ENCODE measurements at regions not wholly inside any gene's neighbourhood (a gene's known extent, or its start where the extent isn't known, plus 50 kb on each side); places are given as distances from the start of the nearest gene placed in this dataset.
"Not testable (repeated sequence)": the region's sequence is repeated elsewhere in the genome, so short reads cannot be mapped to it uniquely, and the experiment has no call there.

GRCh38 chr5:179451114-179451827 is 99.1 kb upstream of the RUFY1 start:
- Histone ChIP-seq H3K4me3 (no peak overlapping the region), H3K27ac (no peak overlapping the region), H3K9me3 (no peaks in the 10 kb centered on the region), H3K4me1 (no peaks in the 10 kb centered on the region), H3K36me3 (ENCODE audit: low read depth, missing control alignments) (no peaks in the 10 kb centered on the region), H3K27me3 (no peaks in the 10 kb centered on the region)
- DNase-seq = no peak
- TF ChIP-seq CTCF (IDR thresholded peaks at IDR 0.05) = no peak
- no peak for TF ChIP-seq POLR2A (IDR thresholded peaks at IDR 0.05)
- 87 to 91% methylated on average over 6 to 15 of the region's 15 CpGs for WGBS, 2 donors
- intact Hi-C loops (cut with DNase I; ENCODE audit: low total_unique reads) = no loop called here

- 86 to 92% methylated on average over 4 of the region's 4 CpGs for WGBS, 2 donors
- H3K36me3 ChIP-seq (ENCODE audit: low read depth, missing control alignments); H3K27me3 ChIP-seq; H3K4me3 ChIP-seq; H3K27ac ChIP-seq; H3K4me1 ChIP-seq; DNase-seq; H3K9me3 ChIP-seq; intact Hi-C loops (cut with DNase I; ENCODE audit: low total_unique reads): not testable (repeated sequence)
Measured at GRCh38 chr5:179449950-179450349, 100.4 kb upstream of the RUFY1 start.

- intact Hi-C loops (cut with DNase I; ENCODE audit: low total_unique reads); H3K4me3 ChIP-seq; H3K36me3 ChIP-seq (ENCODE audit: low read depth, missing control alignments); H3K4me1 ChIP-seq; H3K27ac ChIP-seq; H3K27me3 ChIP-seq; H3K9me3 ChIP-seq; DNase-seq: not testable (repeated sequence)
- no CpG with 5 or more reads among the region's 11 CpGs for WGBS, 2 donors
Measured at GRCh38 chr5:179448282-179448681, 102.1 kb upstream of the RUFY1 start.

- H3K9me3 ChIP-seq; H3K4me1 ChIP-seq; H3K27ac ChIP-seq; DNase-seq; H3K4me3 ChIP-seq; H3K27me3 ChIP-seq; H3K36me3 ChIP-seq (ENCODE audit: low read depth, missing control alignments); intact Hi-C loops (cut with DNase I; ENCODE audit: low total_unique reads): not testable (repeated sequence)
- WGBS, 2 donors = 93 to 95% methylated on average over 3 of the region's 3 CpGs
Measured at GRCh38 chr5:179442289-179442688, 97.0 kb upstream of the ADAMTS2 start.

GRCh38 chr5:179439181-179439985 is 94.1 kb upstream of the ADAMTS2 start:
- no peaks in the 10 kb centered on the region for H3K36me3 ChIP-seq (ENCODE audit: low read depth, missing control alignments)
- intact Hi-C loops (cut with DNase I; ENCODE audit: low total_unique reads) = no loop called here
- H3K4me3 ChIP-seq = no peak overlapping the region
- TF ChIP-seq CTCF (IDR thresholded peaks at IDR 0.05) = no peak
- no peak for TF ChIP-seq POLR2A (IDR thresholded peaks at IDR 0.05)
- H3K27me3 ChIP-seq = no peaks in the 10 kb centered on the region
- no peak for DNase-seq
- H3K9me3 ChIP-seq = no peaks in the 10 kb centered on the region
- no peak overlapping the region for H3K27ac ChIP-seq
- H3K4me1 ChIP-seq = peaks cover 6% of the 10 kb centered on the region
- WGBS, 2 donors = 84 to 88% methylated on average over 17 to 22 of the region's 22 CpGs

- no peak for TF ChIP-seq CTCF (IDR thresholded peaks at IDR 0.05)
- TF ChIP-seq POLR2A (IDR thresholded peaks at IDR 0.05) = no peak
- Histone ChIP-seq H3K27ac (no peak overlapping the region), H3K9me3 (no peaks in the 10 kb centered on the region), H3K4me1 (peaks cover 6% of the 10 kb centered on the region), H3K36me3 (ENCODE audit: low read depth, missing control alignments) (no peaks in the 10 kb centered on the region), H3K4me3 (no peak overlapping the region), H3K27me3 (no peaks in the 10 kb centered on the region)
- 67 to 76% methylated on average over 5 to 11 of the region's 11 CpGs for WGBS, 2 donors
- intact Hi-C loops (cut with DNase I; ENCODE audit: low total_unique reads) = no loop called here
- no peak for DNase-seq
Measured at GRCh38 chr5:179438461-179438860, 93.2 kb upstream of the ADAMTS2 start.
